HG02642 (cell line): ENCODE measurements at regions not wholly inside any gene's neighbourhood (a gene's known extent, or its start where the extent isn't known, plus 50 kb on each side); places are given as distances from the start of the nearest gene placed in this dataset.
"Not testable (repeated sequence)": the region's sequence is repeated elsewhere in the genome, so short reads cannot be mapped to it uniquely, and the experiment has no call there.

Experiments
- ATAC-seq: cut with Tn5 transposase; IDR thresholded peaks from one replicate; pipeline ENCODE4 v1.9.1; 2021; ENCODE audit warnings: mild to moderate bottlenecking; ENCODE audit not compliant: unreplicated experiment, poor library complexity

DNA sequence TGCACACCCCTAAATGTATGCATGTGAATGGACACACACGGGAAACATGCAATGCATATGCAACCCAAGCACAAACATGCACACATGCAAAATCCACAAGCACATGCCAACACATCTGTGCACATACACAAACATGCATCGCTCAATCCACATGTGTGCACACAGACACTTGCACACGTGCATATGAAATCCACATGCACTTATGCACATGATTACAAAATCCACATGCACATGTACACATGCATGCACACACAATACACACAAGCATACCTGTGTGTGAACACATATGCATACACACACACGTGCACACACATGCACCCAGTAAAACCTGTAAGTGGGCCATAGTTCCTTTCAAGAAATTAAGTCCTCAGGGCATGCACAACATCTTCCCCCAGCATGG is 256.8 kb upstream of the USP9Y start:
- ATAC-seq = no peak

- ATAC-seq = not testable (repeated sequence)
Observed at GRCh38 chrY:12446486-12447265, 254.4 kb upstream of the USP9Y start.

- not testable (repeated sequence) for ATAC-seq
Observed at GRCh38 chrY:12448561-12448960, 252.5 kb upstream of the USP9Y start.

DNA sequence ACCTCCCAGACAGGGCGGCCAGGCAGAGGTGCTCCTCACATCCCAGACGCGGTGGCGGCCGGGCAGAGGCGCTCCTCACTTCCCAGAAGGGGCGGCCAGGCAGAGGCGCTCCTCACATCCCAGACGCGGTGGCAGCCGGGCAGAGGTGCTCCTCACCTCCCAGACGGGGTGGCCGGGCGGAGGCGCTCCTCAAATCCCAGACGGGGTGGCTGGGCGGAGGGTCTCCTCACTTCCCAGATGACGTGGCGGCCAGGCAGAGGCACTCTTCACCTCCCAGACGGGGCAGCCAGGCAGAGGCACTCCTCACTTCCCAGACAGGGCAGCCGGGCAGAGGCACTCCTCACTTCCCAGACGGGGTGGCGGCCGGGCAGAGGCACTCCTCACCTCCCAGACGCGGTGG is 247.7 kb upstream of the USP9Y start:
- not testable (repeated sequence) for ATAC-seq

DNA sequence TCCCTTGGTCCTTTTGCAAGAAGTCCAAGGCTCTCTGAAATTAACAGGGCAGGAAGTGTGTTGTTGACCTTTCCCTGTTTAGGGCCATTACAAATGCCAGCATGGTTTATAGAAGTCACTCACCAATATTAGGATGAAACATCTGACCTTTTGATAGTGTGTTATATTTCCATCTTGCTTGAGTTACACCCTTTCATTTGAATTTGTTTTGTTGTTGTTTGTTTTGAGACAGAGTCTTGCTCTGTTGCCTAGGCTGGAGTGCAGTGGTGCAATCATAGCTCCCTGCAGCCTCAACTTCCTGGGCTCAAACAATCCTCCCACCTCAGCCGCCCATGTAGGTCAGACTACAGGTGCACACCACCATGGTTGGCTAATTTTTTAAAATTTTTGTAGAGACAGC is 241.1 kb upstream of the USP9Y start:
- ATAC-seq = no peak

DNA sequence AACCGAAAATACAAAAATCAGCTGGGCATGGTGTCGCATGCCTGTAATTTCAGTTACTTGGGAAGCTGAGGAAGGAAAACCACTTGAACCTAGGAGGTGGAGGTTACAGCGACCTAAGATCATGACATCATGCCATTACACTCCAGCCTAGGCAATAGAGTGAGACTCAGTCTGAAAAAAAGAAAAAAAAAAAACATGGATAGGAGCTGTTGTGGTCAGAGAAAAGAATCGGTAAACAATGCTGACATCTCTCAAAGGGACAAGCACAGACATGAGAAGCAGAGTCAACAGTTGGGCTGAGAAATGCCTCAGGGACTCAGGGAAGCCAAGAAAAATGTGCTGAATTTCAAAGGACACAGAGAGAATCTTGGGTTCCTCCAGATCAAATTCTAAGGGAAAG is 236.9 kb upstream of the USP9Y start:
- ATAC-seq = no peak

- no peak for ATAC-seq
Observed at GRCh38 chrY:12465706-12466105, 235.3 kb upstream of the USP9Y start.

DNA sequence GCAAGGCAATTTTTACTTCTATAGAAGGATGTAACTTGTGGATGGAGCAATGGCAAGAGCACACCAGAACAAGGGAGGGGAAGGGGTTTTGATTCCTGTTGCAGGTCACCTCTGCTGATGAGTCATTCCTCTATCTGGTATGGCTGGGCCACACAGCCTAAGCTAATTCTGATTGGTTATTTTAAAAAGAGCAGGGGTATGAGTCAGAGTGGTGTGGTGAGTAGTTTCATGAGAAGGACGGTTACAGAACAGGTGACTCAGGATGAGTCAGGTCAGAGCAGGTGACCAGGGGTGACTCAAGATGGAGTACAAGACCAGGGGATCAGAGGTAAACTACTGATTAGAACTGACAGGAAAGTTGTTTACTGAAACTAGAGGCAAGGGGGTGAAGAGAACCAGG is 231.9 kb upstream of the USP9Y start:
- no peak for ATAC-seq

DNA sequence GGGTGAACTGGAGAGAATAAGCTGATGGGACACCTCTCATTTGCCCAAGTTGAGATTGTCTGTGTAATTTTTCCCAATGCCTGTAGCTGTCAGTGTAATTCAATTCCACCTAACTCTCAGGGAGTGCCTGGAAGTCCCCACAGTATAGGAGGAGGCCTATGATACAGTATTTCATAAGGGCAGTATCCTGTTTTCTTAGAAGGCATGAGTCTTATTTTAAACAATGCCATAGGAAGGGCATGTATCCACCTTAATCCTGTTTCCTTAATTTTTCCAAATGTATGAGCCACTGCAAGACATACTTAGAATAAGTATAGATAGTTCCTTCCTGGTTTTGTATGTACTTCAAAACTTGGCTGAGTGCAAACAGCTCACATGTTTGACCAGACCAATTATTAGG is 226.6 kb upstream of the USP9Y start:
- ATAC-seq = no peak

GRCh38 chrY:12479382-12479781 is 221.6 kb upstream of the USP9Y start:
- ATAC-seq = no peak

DNA sequence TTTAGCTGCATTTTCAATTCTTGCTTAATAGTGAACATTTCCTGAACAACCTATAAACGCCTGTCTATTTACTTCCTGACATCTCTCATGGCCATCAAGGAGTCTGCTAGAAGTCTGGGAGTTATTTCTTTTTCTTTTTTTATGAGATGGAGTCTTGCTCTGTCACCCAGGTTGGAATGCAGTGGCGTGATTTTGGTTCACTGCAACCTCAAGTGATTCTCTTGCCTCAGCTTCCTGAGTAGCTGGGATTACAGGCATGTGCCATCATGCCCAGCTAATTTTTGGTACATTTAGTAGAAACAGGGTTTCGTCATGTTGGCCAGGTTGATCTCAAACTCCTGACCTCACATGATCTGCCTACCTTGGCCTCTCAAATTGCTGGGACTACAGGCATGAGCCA is 217.6 kb upstream of the USP9Y start:
- ATAC-seq = no peak

GRCh38 chrY:12490558-12491209 is 210.3 kb upstream of the USP9Y start:
- no peak for ATAC-seq

DNA sequence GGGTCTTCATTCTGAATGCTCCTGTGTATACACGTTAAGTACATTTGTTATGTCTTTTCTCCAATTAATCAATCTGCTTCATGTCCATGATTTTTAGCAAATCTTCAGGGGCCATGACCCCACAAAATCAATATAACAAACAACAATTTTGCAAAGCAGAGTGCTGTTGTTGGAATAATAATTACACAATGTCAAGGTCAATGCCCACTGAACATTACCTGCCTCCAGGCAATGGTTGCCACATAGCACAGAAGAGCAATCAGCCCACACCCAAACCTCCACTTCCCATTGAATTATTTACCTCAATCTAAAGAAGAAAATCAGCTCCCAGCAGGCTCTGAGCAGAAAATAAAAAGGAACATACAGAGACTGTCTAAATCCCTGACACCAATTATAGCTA is 208.8 kb upstream of the USP9Y start:
- ATAC-seq = no peak

DNA sequence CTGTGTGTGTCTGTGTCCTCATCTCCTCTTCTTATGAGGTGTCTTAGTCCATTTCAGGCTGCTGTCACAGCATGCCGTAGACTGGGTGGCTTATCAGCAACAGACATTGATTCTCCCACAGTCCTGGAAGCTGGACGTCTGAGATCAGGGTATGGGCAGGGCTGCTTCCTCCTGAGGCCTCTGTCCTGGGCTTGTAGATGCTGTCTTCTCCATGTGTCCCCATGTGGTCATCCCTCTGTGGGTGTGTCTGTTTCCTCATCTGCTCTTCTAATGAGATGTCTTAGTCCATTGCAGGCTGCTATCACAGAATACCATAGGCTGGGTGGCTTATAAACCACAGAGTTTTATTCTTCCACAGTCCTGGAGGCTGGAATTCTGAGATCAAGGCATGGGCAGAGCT is 205.0 kb upstream of the USP9Y start:
- ATAC-seq = no peak

- no peak for ATAC-seq
Observed at GRCh38 chrY:12500096-12500495, 200.9 kb upstream of the USP9Y start.

DNA sequence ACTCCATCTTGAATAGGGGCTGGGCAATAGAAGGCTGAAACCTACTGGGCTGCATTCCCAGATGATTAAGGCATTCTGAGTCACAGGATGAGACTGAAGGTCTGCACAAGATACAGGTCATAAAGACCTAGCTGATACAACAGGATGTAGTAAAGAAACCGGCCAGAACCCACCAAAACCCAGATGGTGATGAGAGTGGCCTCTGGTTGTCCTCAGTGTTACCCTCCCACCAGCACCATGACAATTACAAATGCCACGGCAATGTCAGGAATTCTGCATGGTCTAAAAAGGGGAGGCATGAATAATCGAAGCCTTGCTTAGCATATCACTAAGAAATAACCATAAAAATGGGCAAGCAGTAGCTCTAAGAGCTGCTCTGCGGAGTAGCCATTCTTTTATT is 197.0 kb upstream of the USP9Y start:
- not testable (repeated sequence) for ATAC-seq

DNA sequence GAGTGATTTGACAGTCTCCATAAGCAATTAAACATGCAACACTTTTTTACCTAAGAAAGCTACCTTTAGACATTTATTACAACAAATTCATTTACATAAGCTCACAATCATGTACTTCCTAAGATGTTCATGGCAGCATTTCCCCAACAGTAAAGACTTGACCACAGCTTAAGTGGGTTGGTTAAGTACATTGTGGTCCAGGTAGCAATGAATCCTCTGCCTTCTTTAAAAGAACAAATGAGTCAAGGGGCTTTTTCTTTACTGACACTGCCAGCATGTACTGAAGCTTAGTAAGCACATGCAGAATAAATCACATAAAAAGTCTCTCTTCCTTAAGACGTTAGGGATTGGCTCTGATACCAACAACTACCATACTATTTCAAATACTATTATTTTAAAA is 183.7 kb upstream of the USP9Y start:
- ATAC-seq = no peak

- no peak for ATAC-seq
Observed at GRCh38 chrY:12525206-12525605, 175.8 kb upstream of the USP9Y start.

DNA sequence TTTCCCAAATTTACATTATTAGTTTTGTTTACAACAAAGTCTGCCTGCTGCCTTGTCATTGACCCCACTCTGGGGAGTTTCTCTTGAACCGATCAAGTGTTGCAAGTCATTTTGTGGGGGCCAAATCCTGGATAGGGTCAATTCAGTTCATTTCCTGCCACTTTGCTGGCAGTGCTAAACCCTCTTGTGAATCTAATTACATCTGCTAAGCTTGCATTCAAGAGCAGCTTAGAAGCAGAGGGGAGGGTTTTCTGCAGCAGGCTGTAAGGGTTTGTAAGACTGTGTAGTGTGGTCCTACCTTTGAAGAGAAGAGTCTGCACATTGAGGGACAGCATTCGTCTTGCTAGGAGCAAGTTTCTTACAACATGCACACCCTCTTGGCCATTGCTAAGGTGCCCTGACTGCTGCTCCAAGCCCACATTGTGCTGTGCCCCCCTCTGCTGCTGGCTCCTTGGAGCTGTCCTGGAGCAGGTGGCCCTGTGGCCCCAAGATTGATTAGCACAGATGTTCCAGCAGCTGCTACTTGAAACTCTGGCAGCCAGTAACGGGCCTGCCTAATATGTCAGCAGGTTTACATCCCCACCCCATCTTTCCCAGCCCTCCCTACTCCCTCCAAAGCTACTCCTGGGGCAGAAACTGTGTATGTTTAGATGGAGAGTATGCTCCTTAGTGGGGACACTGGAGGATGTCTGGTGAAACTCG is 174.5 kb upstream of the USP9Y start:
- ATAC-seq = no peak

GRCh38 chrY:12537226-12537854 is 163.7 kb upstream of the USP9Y start:
- ATAC-seq = no peak
